HTERT RPE-1 (cell line): ENCODE measurements at regions not wholly inside any gene's neighbourhood (a gene's known extent, or its start where the extent isn't known, plus 50 kb on each side); places are given as distances from the start of the nearest gene placed in this dataset.

Source experiments
- in situ Hi-C: fragments of 300-500 bp; cut with MboI; formaldehyde crosslinking; loops from 4 replicates; pipeline ENCODE4 v1.14.3; 2020; ENCODE audit warnings: low sequenced_read_pairs

- in situ Hi-C loops: no loop called here
Measured at GRCh38 chr3:159123877-159124276, 322.0 kb downstream of the MFSD1 start.

GRCh38 chr3:159126261-159127020 lies 324.6 kb downstream of the MFSD1 start:
- in situ Hi-C loops: no loop called here

- in situ Hi-C loops: no loop called here
Measured at GRCh38 chr3:159127021-159127392, 325.2 kb downstream of the MFSD1 start.

GRCh38 chr3:159128628-159129027 lies 326.8 kb downstream of the MFSD1 start:
- in situ Hi-C loops: no loop called here

- in situ Hi-C loops: no loop called here
Measured at GRCh38 chr3:159130108-159130507, 328.3 kb downstream of the MFSD1 start.

- in situ Hi-C loops: no loop called here
Measured at GRCh38 chr3:159131376-159131775, 329.5 kb downstream of the MFSD1 start.

- in situ Hi-C loops: no loop called here
Measured at GRCh38 chr3:159137949-159138348, 336.1 kb downstream of the MFSD1 start.

GRCh38 chr3:159139326-159139725 lies 337.5 kb downstream of the MFSD1 start:
- in situ Hi-C loops: no loop called here

- in situ Hi-C loops: no loop called here
Measured at GRCh38 chr3:159144472-159144871, 342.6 kb downstream of the MFSD1 start.

- in situ Hi-C loops: no loop called here
Measured at GRCh38 chr3:159144891-159145290, 343.0 kb downstream of the MFSD1 start.

GRCh38 chr3:159146392-159146791 lies 344.5 kb downstream of the MFSD1 start:
- in situ Hi-C loops: no loop called here

GRCh38 chr3:159146856-159147435 lies 345.1 kb downstream of the MFSD1 start:
- in situ Hi-C loops: no loop called here

- in situ Hi-C loops: no loop called here
Measured at GRCh38 chr3:159147813-159148212, 346.0 kb downstream of the MFSD1 start.

GRCh38 chr3:159148466-159148865 lies 346.6 kb downstream of the MFSD1 start:
- in situ Hi-C loops: no loop called here

- in situ Hi-C loops: no loop called here
Measured at GRCh38 chr3:159149131-159149530, 347.3 kb downstream of the MFSD1 start.

GRCh38 chr3:159149633-159150032 lies 347.8 kb downstream of the MFSD1 start:
- in situ Hi-C loops: no loop called here

- in situ Hi-C loops: no loop called here
Measured at GRCh38 chr3:159150180-159150579, 348.3 kb downstream of the MFSD1 start.

- in situ Hi-C loops: no loop called here
Measured at GRCh38 chr3:159151130-159151529, 349.3 kb downstream of the MFSD1 start.

- in situ Hi-C loops: no loop called here
Measured at GRCh38 chr3:159157275-159157674, 355.4 kb downstream of the MFSD1 start.

GRCh38 chr3:159158213-159158612 lies 356.4 kb downstream of the MFSD1 start:
- in situ Hi-C loops: no loop called here

- in situ Hi-C loops: no loop called here
Measured at GRCh38 chr3:159158801-159159200, 356.9 kb downstream of the MFSD1 start.

- in situ Hi-C loops: no loop called here
Measured at GRCh38 chr3:159159546-159159945, 357.7 kb downstream of the MFSD1 start.

GRCh38 chr3:159163656-159164055 lies 361.8 kb downstream of the MFSD1 start:
- in situ Hi-C loops: no loop called here
